HG03575 (cell line): ENCODE measurements at regions not wholly inside any gene's neighbourhood (a gene's known extent, or its start where the extent isn't known, plus 50 kb on each side); places are given as distances from the start of the nearest gene placed in this dataset.
A peak's percentile ranks its signal among the peaks of the same experiment; 100 is the strongest.

Experiments used
- ATAC-seq: cut with Tn5 transposase; IDR thresholded peaks from one replicate; pipeline ENCODE4 v1.9.1; 2021; ENCODE audit not compliant: unreplicated experiment, insufficient number of reproducible peaks, low FRiP score; ENCODE audit errors: extremely low read depth

DNA sequence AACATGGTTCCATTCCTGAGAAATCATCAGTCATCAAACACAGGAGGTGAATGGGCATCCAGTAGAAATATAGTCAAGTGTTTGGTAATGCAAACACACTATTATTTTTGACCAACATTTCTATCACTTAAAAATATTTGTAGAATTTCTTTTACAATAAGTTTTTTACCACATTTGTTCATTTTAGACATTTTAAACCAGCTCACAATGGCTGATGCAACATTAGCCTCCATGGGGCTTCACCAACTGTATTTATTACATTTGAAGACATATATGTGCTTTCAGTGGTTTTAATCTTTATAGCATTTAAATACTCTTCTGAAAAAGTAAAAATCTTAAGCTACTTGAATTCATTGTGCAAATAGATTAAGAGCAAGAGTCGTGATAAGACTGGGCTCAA, 1201.4 kb upstream of the TMEM132C start:
- no peak for ATAC-seq

DNA sequence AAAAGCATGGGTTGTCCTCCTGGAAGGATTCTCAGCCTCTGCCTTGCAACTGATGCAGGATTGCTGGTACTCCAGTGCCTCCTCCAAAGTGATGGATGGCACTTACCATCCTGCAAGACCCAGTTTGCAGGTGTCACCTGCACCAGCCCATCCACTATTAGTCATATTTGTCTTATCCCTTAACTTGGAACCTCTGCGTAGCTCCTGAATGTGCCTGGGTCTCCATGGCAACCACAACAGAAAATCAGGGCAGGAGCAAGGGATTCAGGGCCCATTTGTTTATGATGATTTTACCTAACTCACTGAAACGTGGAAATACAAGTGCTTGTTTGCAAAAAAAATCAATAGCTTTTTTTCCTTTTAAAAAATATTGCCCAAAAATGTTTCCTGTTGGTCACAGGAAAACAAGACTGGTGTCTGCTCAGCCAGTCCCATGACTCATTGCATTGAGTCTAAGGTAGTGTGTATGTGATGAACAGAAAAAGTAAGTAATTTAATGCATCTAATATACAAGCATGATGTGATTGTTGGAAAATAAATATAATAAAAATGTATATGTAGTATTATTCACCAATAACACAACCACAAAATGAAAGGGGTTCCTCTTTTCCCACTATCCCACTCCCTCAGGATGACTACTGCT, 1196.3 kb upstream of the TMEM132C start:
- no peak for ATAC-seq

DNA sequence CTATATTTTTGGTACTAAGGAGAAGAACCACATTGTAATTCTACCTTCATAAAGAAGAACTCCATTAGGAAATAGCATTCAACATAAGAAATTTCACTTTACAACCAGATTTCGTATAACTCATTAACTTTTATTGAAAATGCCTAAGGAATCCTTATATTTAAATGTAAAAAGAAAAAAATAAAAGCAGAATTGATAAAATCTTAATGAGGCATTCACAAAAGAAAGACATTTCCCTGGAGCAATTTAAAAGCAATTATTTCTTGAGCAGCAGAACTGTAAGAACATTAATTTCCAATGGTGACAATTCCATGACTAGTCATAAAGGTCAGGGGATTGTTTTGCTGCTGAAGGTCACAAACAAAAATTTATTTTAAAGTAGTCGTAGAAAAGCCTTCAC, 1192.8 kb upstream of the TMEM132C start:
- no peak for ATAC-seq

DNA sequence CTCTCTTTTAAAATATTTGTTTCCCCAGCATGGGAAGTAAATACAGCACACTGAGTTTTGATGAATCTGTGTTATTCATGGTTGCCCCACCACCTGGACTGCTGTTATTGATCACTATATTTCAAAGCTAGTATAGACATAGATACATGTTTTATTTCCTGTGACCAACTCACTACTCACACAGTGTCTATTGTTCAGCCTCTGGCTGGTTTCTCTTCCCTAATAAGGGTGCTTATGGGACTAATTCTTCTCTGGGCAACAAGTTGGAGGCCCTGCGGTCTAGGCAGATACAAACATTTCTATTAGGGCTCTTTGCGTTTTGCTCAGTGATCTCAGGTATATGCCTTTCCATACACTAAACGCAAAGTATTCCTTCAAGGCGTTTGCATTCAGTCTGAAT, 1191.0 kb upstream of the TMEM132C start:
- ATAC-seq, result no peak

DNA sequence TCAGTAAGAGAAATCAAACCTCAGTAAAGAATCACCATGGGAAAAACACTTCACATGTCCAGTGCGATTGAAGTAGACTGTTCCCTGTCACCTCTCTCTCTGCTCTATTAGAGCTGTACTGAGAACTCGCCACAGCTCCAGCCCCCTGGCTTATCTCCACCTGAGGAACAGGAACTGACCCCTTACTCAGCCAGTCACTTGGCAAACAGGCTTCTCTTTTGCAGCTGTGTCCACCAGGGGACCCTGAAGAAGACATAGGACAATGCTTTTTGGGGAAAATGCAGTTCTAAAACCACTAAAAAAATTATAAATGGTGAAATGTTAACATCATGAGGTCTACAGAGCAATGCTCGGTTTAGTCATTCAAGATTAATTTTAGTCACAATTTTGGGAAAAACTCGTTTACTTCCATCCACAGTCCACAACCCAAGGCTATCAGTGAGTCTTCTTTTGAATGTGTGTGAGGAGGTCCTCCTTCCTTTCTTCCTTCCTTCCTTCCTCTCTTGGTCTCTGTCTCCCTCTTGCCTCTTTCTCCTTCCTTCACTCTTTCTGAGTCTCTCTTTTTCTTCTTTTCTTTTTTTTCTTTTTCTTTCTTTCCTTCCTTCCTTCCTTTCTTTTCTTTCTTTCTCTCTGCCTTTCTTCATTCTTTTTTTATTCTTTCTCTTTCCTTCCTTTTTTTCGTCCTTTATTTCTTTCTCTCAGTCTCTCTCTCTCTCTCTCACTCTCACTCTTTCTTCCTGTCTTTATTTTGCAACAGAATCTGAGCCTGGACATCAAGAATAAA, 1189.5 kb upstream of the TMEM132C start:
- no peak for ATAC-seq

DNA sequence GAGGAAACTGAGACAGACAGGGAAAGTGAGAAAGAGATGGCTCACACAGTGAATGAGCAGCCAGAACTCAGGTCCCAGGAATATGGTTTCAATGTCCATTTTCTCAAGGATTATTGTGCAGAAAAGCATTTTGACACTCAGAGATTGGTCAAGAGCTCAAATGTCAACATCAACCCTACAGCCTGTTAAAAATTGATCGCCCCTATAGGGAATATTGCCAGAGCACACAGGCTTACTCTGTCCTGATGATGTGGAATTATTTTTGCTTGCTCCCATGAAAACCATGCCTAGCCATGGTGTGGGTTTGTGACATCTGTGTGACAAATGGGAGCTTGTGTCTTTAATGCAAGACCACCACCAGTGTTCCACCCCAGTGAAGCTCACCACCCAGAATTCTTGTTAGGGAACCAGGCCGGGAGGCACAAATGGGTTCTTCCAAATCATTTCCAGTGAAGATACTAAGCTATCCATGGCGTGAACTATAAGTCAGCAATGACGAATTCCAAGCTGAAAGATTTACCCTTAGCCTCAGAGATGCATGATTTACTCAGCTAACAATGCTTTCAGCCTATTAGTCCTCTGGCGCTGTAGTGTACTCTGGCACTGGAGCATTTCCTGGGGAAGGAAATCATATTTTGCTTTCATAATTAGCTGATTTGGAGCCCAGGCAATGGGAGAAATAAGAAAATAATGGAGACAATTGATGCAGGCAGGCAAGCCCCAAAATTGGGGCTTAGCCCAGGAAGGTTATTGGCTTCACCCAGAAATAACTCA, 1188.2 kb upstream of the TMEM132C start:
- no peak for ATAC-seq

DNA sequence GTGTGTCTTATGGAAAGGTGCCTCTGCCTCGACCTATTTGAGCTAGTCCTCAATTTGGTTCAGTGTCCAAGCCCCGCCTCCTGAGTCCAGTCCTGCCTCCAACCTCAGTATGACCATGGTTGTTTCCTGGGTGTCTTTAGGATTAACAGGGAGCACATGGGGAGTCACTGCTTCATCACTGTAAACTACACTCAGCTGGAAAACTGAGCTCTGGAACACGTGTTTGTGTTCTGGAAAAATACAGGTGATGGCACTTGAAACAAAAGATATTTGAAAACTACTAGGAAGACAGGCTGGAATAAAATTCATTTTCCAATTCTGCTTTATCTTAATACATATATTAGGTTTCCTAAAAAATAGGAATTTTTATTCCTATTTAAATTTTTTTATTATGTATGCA, 1187.3 kb upstream of the TMEM132C start:
- no peak for ATAC-seq

DNA sequence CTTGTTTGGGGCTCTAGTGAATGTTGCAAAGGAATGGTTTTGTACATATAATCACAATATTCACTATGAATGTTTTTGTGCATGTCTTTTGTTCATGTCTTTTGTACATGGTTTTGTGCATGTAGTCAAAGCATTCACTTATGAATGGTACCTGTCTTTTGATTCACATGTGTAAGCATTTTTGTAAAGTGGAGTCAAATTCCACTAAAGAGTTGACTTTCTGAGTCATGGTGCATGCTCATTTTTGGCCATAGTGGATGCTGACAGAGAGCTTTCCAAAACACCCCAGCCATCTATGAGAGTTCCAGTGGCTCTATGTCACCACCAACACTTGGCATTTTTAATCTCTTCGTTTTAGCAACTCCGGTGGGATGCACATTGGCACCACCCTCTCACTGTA, 1185.9 kb upstream of the TMEM132C start:
- ATAC-seq, result no peak

DNA sequence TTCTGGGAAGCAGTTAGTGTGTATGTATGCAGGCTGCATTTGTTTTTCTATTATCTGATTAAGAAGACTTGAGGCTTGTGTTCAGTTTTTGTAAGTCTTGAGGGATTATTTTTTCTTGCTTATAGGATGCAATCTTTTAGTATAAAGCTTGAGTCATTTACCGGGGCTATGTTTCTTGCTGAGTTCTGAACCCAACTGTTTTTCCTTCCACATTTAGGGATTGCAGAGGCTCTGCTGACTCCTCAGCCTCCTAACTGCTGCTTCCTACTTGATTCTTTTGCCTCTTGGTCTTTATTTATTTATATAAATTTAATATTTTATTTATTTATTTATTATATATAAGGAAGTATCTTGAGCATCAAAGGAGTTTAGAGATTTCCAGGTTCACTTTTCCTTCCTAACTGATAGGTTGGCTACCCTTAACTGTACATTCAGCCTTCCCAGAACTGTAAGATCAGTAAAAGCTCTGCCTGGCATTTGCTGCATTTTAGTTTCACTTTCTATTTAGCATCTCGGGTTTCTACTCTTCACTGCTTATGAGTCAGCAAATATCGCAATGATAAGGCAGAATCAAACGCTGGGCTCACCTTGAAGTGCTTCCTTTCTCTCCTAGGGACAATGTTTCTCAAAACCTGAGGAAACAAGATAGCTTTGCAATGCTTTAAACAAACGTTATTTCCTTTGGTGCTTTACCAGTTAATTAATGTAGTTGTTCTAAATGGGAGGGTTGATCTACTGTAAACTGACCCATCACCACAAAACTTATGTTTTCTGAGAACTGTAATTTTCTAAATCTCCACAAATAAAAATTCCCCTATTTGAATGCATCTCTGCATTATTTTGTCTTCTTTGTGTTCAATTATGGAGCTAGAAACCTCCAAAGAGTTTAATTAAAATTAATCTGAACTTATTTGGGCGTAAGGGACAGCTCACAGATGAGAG, 1183.7 kb upstream of the TMEM132C start:
- ATAC-seq, result peak; percentile 98

DNA sequence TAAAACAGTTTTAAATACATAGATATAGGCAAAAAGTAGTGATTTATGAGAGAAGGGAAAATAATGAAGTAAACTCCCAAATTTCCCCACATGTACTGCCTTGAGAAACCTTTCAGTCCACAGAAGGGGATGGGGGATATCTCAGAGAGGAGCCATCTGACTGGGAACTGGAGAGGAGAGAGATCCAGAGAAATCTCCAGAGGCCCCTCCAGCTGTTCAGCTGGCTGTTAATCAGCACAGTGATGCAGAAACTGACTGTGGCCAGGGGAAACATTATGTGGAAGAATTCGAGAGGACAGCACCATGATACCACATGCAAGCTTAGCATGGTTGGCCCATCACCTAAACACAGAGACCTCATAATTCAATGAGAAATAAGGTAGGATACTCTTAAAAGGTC, 1165.9 kb upstream of the TMEM132C start:
- no peak for ATAC-seq

DNA sequence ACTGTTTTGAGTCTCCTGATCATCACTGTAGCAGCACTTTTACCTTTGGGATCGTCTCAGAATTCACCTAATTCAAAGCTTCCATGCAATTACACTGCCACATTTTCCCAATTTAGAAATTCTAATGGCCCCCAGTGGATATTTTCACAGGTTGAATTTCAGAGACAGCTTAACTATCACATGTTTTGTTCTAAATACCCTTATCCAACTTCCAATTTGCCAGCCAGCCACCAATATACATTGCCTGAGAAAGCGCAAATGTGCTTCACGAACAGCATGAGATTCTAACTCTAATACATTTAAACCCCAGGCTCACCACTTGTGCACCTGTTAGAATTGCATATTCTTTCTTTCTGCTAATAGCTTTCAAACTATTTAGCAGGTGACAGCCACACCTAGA, 1160.9 kb upstream of the TMEM132C start:
- no peak for ATAC-seq

DNA sequence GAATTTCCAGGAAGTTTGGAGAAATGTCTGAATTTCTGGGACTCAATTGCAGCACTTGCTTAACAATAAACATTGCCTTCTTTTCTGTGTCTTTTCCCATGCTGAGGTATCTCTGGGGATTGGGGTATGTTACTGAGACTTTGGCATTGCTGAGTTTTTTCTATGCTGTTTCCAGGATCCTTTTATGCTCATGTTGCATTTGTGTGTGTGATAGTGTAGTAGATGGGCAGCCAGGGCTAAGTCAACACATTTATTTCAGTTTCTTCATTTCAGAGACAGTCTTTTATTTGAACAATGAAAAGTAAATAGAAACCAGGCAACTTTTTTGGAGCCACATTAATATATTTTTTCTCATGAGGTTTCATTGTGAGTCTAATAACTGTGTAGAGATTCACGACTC, 1160.3 kb upstream of the TMEM132C start:
- no peak for ATAC-seq

DNA sequence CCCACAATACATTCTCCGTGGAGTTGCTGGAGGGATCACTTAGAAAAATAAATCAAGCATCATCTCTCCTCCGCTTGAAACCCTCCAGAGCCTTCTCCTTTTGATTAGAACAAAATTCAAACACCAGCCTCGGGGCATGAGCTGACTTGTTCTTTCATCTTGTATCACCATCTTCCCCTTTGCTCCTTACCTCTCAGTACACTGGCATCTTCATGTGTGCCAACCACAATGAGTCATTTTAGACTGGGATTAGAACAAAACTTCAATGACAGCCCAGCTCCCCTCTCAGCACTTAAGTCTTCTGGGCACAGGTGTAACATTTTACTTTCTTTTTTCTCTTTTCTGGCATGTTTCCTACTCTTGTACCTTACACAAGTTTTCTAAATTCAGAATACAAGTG, 1159.2 kb upstream of the TMEM132C start:
- ATAC-seq, result no peak

DNA sequence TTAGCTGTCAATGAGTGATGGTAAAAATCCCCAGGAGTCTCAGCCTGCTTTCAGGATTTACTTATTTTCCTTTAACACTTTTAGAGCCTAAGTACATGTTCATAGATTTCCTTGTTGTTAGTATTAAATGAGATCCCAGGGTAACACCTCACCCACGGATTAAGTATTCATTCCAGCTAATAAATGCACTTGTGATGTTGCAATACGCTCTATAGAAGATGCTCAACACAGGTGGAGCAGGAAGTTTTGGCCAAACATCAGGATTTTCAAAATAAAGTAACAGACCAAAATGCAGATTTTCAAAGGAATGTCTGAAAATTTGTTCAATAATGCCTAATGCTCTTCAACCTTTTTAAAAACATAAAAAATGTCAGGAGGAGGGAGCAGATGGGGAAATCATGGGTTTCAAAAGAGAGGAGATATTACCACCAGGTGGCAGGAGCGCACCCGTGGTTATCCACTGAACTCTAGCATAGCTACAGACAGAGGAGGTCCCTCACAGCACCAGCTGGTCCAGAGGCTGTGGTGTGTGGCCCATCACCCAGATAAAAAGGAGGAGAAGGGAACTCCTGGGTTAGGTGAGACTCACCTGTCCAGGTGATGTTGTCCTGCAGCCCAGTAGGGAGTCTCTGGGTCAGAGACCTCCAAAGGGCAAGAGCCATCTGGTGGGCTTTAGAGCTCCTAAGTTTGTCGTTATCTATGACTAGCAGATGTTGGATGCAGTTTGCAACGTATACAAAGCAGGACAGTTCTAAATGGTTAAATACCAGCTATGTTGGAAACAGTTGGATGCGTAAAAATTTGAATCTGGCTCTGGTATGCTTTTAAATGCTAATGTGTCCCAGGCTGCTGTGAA, 1158.4 kb upstream of the TMEM132C start:
- peak; percentile 86 for ATAC-seq

DNA sequence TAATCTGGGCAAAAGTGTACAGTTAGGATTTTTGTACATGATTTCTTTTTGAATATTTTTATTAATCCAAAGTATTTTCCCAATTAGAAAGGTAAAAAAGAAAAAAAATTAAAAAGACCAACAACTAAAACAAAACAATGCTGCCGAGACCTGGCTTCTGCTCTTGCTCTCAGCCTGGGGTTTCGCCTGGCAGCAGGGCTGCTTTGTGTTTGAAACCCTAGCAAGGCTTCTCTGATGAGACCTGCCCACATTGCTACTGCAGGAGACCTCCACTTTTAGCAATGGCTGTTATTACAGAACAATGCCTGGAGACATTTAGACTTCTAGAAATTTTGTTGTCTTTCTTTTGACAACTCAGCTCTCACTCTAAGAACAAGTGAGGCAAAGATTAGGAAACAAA, 1153.0 kb upstream of the TMEM132C start:
- no peak for ATAC-seq

DNA sequence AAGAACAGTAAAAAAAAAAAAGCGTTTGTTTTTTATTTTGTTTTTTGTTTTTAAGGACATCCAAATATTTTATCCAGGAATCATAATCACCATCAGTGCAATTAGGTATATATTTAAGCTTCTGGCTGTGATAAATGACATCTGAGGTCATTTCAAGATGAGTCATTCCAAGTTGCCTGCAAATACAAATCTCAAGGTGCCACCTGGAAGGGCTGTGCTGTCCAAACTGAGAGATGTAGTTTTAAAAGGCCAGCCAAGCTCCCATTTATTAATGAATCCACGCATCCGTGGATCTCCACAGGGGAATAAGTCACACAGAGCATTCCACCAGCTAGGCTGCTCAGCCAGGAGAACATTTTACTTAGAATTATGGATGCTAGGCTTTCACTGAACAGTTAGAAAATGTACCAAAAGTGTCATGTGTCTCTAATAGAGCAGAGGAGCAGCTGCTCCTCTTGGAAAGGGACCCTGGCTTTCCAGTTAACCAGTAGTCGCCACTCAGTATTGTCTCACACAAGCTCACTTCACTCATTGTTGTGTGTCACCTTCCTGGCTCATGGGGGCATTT, 1151.4 kb upstream of the TMEM132C start:
- no peak for ATAC-seq

DNA sequence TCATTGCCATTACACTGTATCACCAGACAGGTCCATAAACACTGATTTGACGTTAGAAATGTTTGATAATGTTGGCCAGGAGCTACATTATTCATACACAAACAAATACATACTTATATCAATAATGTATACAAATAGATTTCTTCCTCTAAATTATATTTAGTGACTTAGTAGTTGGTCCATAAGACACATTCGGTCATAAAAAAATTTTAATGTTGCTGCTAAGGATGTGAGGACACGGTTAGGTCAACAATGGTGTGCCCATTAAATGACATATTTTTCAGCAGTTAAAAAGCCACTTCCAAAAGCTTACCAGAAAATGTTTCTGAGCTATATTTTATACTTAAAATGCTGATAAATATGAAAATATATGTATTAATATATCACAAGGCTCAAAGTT, 1148.7 kb upstream of the TMEM132C start:
- ATAC-seq, result no peak

DNA sequence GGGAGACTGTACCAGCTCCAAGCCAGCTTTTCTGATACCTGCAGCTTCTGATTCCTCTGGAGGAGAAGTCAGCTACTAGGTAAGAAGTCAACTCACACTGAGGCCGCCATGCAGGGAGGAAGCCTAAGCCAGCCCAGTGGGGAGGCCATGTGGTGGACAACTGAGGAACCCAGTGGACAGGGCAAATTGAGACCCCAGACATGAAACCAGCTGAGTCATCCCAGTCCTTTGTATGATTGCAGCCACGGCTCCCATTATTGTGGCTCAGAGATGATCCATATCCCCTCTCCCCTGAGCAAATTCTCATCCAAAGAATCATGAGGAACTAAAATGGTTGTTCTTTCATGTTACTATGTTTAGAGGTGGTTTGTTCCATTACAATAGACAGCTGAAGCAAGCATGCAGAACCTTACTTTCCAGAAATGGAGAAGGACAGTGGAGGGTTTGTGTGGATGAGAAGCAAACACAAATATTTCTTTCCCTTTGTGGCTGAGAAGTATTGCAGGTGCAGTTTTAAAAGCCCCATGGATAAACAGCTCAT, 1147.3 kb upstream of the TMEM132C start:
- ATAC-seq, result no peak
